Thyroid gland (tissue), 4 donors: ENCODE measurements at regions not wholly inside any gene's neighbourhood (a gene's known extent, or its start where the extent isn't known, plus 50 kb on each side); places are given as distances from the start of the nearest gene placed in this dataset.

ENCODE experiments used
- DNase-seq, 2 donors: peaks; one replicate each; pipeline ENCODE4 v3.0.0-alpha.2; 2019
- H3K27ac ChIP-seq, 3 donors: fragments of 200-600 bp; sonication (generic); 1 replicate in 2 of 3; 2 replicates in 1 of 3; pipeline ENCODE4 v1.5.1; 2016 to 2019; ENCODE audit warnings: mild to moderate bottlenecking in 1 of 3, moderate library complexity in 1 of 3
- H3K27me3 ChIP-seq: fragments of 200-600 bp; sonication (generic); one replicate; pipeline ENCODE4 v1.5.1; 2019
- H3K36me3 ChIP-seq, 2 donors: fragments of 200-600 bp; sonication (generic); one replicate each; pipeline ENCODE4 v1.5.1; 2016 to 2019
- H3K4me1 ChIP-seq, 2 donors: fragments of 200-600 bp; sonication (generic); one replicate each; pipeline ENCODE4 v1.5.1; 2017 to 2019
- H3K4me3 ChIP-seq, 3 donors: fragments of 200-600 bp; sonication (generic); replicated peaks in 1 of 3; 1 replicate in 2 of 3; 2 replicates in 1 of 3; pipeline ENCODE4 v1.5.1; 2016; ENCODE audit warnings: mild to moderate bottlenecking in 1 of 3
- H3K9me3 ChIP-seq: fragments of 200-600 bp; sonication (generic); one replicate; pipeline ENCODE4 v1.5.1; 2017
- CTCF ChIP-seq, 6 experiments: fragments of 200-600 bp in 3 of 6; fragments of 450-650 bp in 3 of 6; sonication (generic) in 3 of 6; IDR thresholded peaks; one replicate each; pipeline ENCODE4 v1.5.1; 2016 to 2019; ENCODE audit warnings: antibody characterized with exemption in 6 of 6, mild to moderate bottlenecking in 2 of 6, inconsistent platforms in 1 of 6, moderate library complexity in 1 of 6
- POLR2A ChIP-seq, 2 donors: fragments of 450-650 bp; IDR thresholded peaks; one replicate each; pipeline ENCODE4 v1.6.1; 2017; ENCODE audit warnings: antibody characterized with exemption in 2 of 2, mild to moderate bottlenecking in 2 of 2, moderate library complexity in 1 of 2
- WGBS, 2 donors: methylation state at CpG; one replicate each; pipeline ENCODE4 v1.1.5; 2017; 5-methylcytosine and 5-hydroxymethylcytosine counted together
- intact Hi-C: fragments of 100-400 bp; cut with DNase I; formaldehyde crosslinking; loops from one replicate; pipeline ENCODE4 v1.15.1; 2023

GRCh38 chr6:104239971-104240370 lies 619.7 kb downstream of the HACE1 start:
- H3K9me3 ChIP-seq = no peaks in the 10 kb centered on the region
- WGBS, 2 donors = 68 to 71% methylated on average over 5 of the region's 5 CpGs
- DNase-seq = no peak
- H3K36me3 ChIP-seq = no peaks in the 10 kb centered on the region
- no peaks in the 10 kb centered on the region for H3K4me1 ChIP-seq
- intact Hi-C loops = no loop called here
- no peak for TF ChIP-seq CTCF (IDR thresholded peaks at IDR 0.05)
- no peak for TF ChIP-seq POLR2A (IDR thresholded peaks at IDR 0.05)
- H3K27ac ChIP-seq = no peak overlapping the region
- no peaks in the 10 kb centered on the region for H3K27me3 ChIP-seq
- no peak overlapping the region for H3K4me3 ChIP-seq

GRCh38 chr6:104229057-104229456 lies 630.7 kb downstream of the HACE1 start:
- no peaks in the 10 kb centered on the region for H3K27me3 ChIP-seq
- WGBS, 2 donors = 93 to 96% methylated on average over 3 of the region's 3 CpGs
- no peaks in the 10 kb centered on the region for H3K4me1 ChIP-seq
- intact Hi-C loops = no loop called here
- no peak overlapping the region for H3K27ac ChIP-seq
- H3K4me3 ChIP-seq = no peak overlapping the region
- no peak for DNase-seq
- no peaks in the 10 kb centered on the region for H3K36me3 ChIP-seq
- TF ChIP-seq CTCF (IDR thresholded peaks at IDR 0.05) (no peak), POLR2A (IDR thresholded peaks at IDR 0.05) (no peak)
- H3K9me3 ChIP-seq = no peaks in the 10 kb centered on the region

GRCh38 chr6:104227508-104227907 lies 632.2 kb downstream of the HACE1 start:
- no peaks in the 10 kb centered on the region for H3K36me3 ChIP-seq
- TF ChIP-seq CTCF (IDR thresholded peaks at IDR 0.05) (no peak), POLR2A (IDR thresholded peaks at IDR 0.05) (no peak)
- WGBS, 2 donors = 64 to 73% methylated on average over 2 of the region's 2 CpGs
- no peaks in the 10 kb centered on the region for H3K4me1 ChIP-seq
- no peak overlapping the region for H3K4me3 ChIP-seq
- H3K27ac ChIP-seq = no peak overlapping the region
- no peak for DNase-seq
- intact Hi-C loops = no loop called here
- H3K27me3 ChIP-seq = no peaks in the 10 kb centered on the region
- no peaks in the 10 kb centered on the region for H3K9me3 ChIP-seq

GRCh38 chr6:104226790-104227446 lies 632.8 kb downstream of the HACE1 start:
- no peak overlapping the region for H3K4me3 ChIP-seq
- H3K27me3 ChIP-seq = no peaks in the 10 kb centered on the region
- intact Hi-C loops = no loop called here
- no peak overlapping the region for H3K27ac ChIP-seq
- TF ChIP-seq CTCF (IDR thresholded peaks at IDR 0.05) (no peak), POLR2A (IDR thresholded peaks at IDR 0.05) (no peak)
- H3K9me3 ChIP-seq = no peaks in the 10 kb centered on the region
- no peaks in the 10 kb centered on the region for H3K4me1 ChIP-seq
- no peak for DNase-seq
- H3K36me3 ChIP-seq = no peaks in the 10 kb centered on the region
- 75 to 78% methylated on average over 4 of the region's 4 CpGs for WGBS, 2 donors

- Histone ChIP-seq H3K27ac (no peak overlapping the region), H3K4me3 (no peak overlapping the region), H3K27me3 (no peaks in the 10 kb centered on the region), H3K9me3 (no peaks in the 10 kb centered on the region), H3K36me3 (no peaks in the 10 kb centered on the region), H3K4me1 (no peaks in the 10 kb centered on the region)
- no peak for DNase-seq
- TF ChIP-seq POLR2A (IDR thresholded peaks at IDR 0.05) (no peak), CTCF (IDR thresholded peaks at IDR 0.05) (no peak)
- intact Hi-C loops = no loop called here
- WGBS, 2 donors = 61 to 68% methylated on average over 3 of the region's 3 CpGs
These were observed 641.6 kb downstream of the HACE1 start for GRCh38 chr6:104218116-104218515.
